D721Med (cell line): ENCODE measurements at regions not wholly inside any gene's neighbourhood (a gene's known extent, or its start where the extent isn't known, plus 50 kb on each side); places are given as distances from the start of the nearest gene placed in this dataset.
"Not testable (repeated sequence)": the region's sequence is repeated elsewhere in the genome, so short reads cannot be mapped to it uniquely, and the experiment has no call there.

Source experiments
- DNase-seq: peaks from one replicate; pipeline ENCODE4 v3.0.0; 2011; ENCODE audit warnings: low spot score; ENCODE audit not compliant: insufficient read length
- FAIRE-seq: peaks from 2 replicates; lab custom pipeline; 2011; peaks lifted over from hg19 to GRCh38; lab: Jason Lieb, UNC
- CTCF ChIP-seq: IDR thresholded peaks from 2 replicates; pipeline ENCODE4 v1.5.1; 2012; ENCODE audit warnings: mild to moderate bottlenecking, control low read depth; ENCODE audit not compliant: insufficient read depth; ENCODE audit errors: missing control alignments

- FAIRE-seq: no peak
- no peak for TF ChIP-seq CTCF
- peak; percentile 10 for DNase-seq
Observed at GRCh38 chr7:29684787-29685650, 121.3 kb upstream of the WIPF3 start.

GRCh38 chr7:29685651-29686271 lies 120.5 kb upstream of the WIPF3 start:
- not testable (repeated sequence) for FAIRE-seq, DNase-seq

- FAIRE-seq, DNase-seq: not testable (repeated sequence)
Observed at GRCh38 chr7:29690510-29690909, 115.8 kb upstream of the WIPF3 start.

- not testable (repeated sequence) for FAIRE-seq, DNase-seq
Observed at GRCh38 chr7:29696402-29696801, 109.9 kb upstream of the WIPF3 start.

- FAIRE-seq, DNase-seq: not testable (repeated sequence)
Observed at GRCh38 chr7:29699723-29700122, 106.6 kb upstream of the WIPF3 start.

GRCh38 chr7:29701540-29701939 lies 104.8 kb upstream of the WIPF3 start:
- not testable (repeated sequence) for DNase-seq, FAIRE-seq

GRCh38 chr7:29703830-29704229 lies 102.5 kb upstream of the WIPF3 start:
- DNase-seq, FAIRE-seq: not testable (repeated sequence)

GRCh38 chr7:29709002-29709401 lies 97.3 kb upstream of the WIPF3 start:
- not testable (repeated sequence) for FAIRE-seq, DNase-seq

GRCh38 chr7:29723127-29723526 lies 83.2 kb upstream of the WIPF3 start:
- not testable (repeated sequence) for DNase-seq

GRCh38 chr7:29723599-29723998 lies 82.7 kb upstream of the WIPF3 start:
- FAIRE-seq (no peak), DNase-seq (no peak)

More at GRCh38 chr7:29723127-29723526, 83.2 kb upstream of the WIPF3 start:
- not testable (repeated sequence) for FAIRE-seq

GRCh38 chr7:29729534-29730165 lies 76.7 kb upstream of the WIPF3 start:
- not testable (repeated sequence) for DNase-seq, FAIRE-seq

More at GRCh38 chr7:29723599-29723998, 82.7 kb upstream of the WIPF3 start:
- TF ChIP-seq CTCF: no peak

- no peak for TF ChIP-seq CTCF
- DNase-seq (no peak), FAIRE-seq (no peak)
Observed at GRCh38 chr7:29734246-29734731, 72.0 kb upstream of the WIPF3 start.

- not testable (repeated sequence) for FAIRE-seq, DNase-seq
Observed at GRCh38 chr7:29747645-29748245, 58.6 kb upstream of the WIPF3 start.
